Omental fat pad (tissue), 3 donors: ENCODE measurements at regions not wholly inside any gene's neighbourhood (a gene's known extent, or its start where the extent isn't known, plus 50 kb on each side); places are given as distances from the start of the nearest gene placed in this dataset.
"Not testable (repeated sequence)": the region's sequence is repeated elsewhere in the genome, so short reads cannot be mapped to it uniquely, and the experiment has no call there.

Experiments
- ATAC-seq: fragments of 150-250 bp; one replicate; pipeline ENCODE4 v1.9.1; 2016; ENCODE audit warnings: mild to moderate bottlenecking, moderate library complexity; ENCODE audit not compliant: low FRiP score
- DNase-seq: peaks from one replicate; pipeline ENCODE4 v3.0.0-alpha.2; 2019; ENCODE audit warnings: low spot score
- TF ChIP-seq, protein P1 (sequence below), 3 donors: fragments of 450-650 bp; IDR thresholded peaks; one replicate each; pipeline ENCODE4 v1.5.1; 2016 to 2017; ENCODE audit warnings: antibody characterized with exemption in 3 of 3, mild to moderate bottlenecking in 3 of 3, moderate library complexity in 2 of 3

DNA sequence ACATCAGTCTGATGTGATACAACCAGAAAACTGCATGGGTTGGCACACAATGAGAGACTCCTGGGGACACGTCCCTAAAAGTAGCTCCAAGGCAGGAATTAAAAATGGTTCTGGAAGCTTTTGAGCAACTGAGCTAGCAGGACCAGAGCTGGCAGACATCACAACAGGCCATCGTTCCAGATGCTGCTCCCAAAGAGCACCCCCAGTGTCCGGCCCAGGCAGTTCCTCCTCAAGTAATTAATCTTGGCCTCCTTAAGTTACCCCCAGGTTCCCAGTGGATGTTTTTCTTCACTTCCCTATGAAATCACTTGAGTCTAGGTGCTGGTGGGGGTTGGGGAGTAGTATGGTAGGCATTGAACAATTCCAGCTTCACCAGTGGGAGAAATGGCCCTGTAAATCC, 711.6 kb downstream of the MECOM start:
- TF ChIP-seq, protein P1, sequence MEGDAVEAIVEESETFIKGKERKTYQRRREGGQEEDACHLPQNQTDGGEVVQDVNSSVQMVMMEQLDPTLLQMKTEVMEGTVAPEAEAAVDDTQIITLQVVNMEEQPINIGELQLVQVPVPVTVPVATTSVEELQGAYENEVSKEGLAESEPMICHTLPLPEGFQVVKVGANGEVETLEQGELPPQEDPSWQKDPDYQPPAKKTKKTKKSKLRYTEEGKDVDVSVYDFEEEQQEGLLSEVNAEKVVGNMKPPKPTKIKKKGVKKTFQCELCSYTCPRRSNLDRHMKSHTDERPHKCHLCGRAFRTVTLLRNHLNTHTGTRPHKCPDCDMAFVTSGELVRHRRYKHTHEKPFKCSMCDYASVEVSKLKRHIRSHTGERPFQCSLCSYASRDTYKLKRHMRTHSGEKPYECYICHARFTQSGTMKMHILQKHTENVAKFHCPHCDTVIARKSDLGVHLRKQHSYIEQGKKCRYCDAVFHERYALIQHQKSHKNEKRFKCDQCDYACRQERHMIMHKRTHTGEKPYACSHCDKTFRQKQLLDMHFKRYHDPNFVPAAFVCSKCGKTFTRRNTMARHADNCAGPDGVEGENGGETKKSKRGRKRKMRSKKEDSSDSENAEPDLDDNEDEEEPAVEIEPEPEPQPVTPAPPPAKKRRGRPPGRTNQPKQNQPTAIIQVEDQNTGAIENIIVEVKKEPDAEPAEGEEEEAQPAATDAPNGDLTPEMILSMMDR (IDR thresholded peaks at IDR 0.05): no peak
- ATAC-seq (no peak), DNase-seq (no peak)

DNA sequence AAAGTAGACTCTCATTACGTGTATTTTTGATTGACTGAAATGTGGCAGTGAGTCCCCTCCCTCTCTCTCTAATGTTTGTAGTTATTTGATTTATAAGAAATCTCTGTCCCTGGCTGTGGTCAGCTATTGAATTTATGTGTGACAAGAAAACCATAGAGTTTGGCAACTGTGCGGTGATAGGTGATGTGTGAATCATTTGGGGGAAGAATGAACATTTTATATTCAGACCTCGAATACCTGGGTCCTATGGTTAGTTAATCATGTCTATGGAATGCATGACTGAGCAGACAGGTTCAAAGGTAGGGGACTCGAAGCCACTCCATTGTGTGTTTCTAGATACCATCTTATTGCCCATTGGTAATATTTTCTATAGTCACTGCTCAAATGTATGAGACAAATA, 712.1 kb downstream of the MECOM start:
- TF ChIP-seq, protein P1 (IDR thresholded peaks at IDR 0.05): no peak
- ATAC-seq: no peak
- no peak for DNase-seq

DNA sequence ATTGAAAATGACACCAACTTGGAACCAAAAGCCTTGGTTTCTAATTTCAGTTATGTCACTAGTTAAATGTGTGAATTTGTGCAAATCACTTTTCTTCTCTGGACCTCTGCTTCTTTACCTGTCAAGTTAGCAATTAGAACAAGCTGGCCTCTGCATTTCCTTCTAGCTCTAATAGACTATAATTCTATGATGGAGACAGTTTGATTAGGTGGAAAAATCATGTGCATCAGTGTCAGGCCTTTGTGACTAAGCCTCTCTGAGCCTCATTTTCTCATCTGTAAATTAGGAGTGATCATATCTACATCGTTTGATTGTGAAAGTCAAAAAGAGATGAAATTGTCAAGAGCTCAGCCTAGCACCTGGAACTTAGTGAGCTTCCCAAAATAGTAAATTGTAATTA, 712.9 kb downstream of the MECOM start:
- ATAC-seq (no peak), DNase-seq (no peak)
- TF ChIP-seq, protein P1 (IDR thresholded peaks at IDR 0.05): no peak

GRCh38 chr3:168939651-168940238, 723.8 kb downstream of the MECOM start:
- ATAC-seq (no peak), DNase-seq (no peak)
- TF ChIP-seq, protein P1 (IDR thresholded peaks at IDR 0.05): no peak

DNA sequence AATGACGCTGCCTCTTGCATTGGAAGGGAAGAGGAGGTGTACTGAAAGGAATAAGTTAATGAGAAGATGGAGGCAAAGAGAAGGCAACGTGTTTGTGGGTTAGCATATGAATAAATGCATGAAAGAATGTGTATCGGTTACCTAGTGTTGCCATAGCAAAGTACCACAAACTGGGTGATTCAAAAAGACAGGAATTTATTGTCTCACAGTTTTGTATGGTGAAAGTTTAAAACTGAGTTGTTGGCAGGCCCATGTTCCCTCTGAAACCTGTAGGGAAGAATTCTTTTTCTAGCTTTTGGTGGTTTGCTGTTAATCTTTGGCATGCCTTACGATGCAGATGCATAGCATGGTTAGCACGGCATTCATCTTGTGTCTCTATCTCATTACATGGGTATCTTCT, 729.9 kb downstream of the MECOM start:
- TF ChIP-seq, protein P1 (IDR thresholded peaks at IDR 0.05): no peak
- ATAC-seq: no peak
- DNase-seq: no peak

DNA sequence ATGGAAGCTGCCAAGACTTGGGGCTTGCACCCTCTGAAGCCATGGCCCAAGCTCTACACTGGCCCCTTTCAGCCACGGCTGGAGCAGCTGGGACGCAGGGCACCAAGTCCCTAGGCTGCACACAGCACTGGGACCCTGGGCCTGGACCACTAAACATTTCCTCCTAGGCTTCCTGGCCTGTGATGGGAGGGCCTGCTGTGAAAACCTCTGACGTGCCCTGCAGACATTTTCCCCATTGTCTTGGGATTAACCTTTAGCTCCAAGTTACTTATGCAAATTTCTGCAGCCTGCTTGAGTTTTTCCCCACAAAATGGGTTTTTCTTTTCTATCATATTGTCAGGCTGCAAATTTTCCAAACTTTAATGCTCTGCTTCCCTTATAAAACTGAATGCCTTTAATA, 733.5 kb downstream of the MECOM start:
- ATAC-seq: not testable (repeated sequence)

GRCh38 chr3:168926426-168926825, 737.1 kb downstream of the MECOM start:
- TF ChIP-seq, protein P1 (IDR thresholded peaks at IDR 0.05): no peak
- no peak for ATAC-seq

More for the DNA sequence above, 733.5 kb downstream of the MECOM start:
- not testable (repeated sequence) for DNase-seq

More at GRCh38 chr3:168926426-168926825, 737.1 kb downstream of the MECOM start:
- DNase-seq: no peak
